IgD-negative memory B cell (primary cell): ENCODE measurements at regions not wholly inside any gene's neighbourhood (a gene's known extent, or its start where the extent isn't known, plus 50 kb on each side); places are given as distances from the start of the nearest gene placed in this dataset.
"Not testable (repeated sequence)": the region's sequence is repeated elsewhere in the genome, so short reads cannot be mapped to it uniquely, and the experiment has no call there.

Experiments
- H3K27ac Mint-ChIP-seq, 3 donors: one replicate each; pipeline ENCODE4 v1.8.0; 2020 to 2022; ENCODE audit warnings: mild to moderate bottlenecking in 3 of 3, mixed read lengths in 3 of 3, moderate library complexity in 1 of 3
- H3K27me3 Mint-ChIP-seq: one replicate; pipeline ENCODE4 v1.8.0; 2021; ENCODE audit warnings: mixed read lengths
- H3K36me3 Mint-ChIP-seq: one replicate; pipeline ENCODE4 v1.8.0; 2020; ENCODE audit warnings: mild to moderate bottlenecking, mixed read lengths
- H3K4me1 Mint-ChIP-seq, 3 donors: one replicate each; pipeline ENCODE4 v1.8.0; 2020 to 2022; ENCODE audit warnings: mixed read lengths in 3 of 3, mild to moderate bottlenecking in 1 of 3
- H3K4me3 Mint-ChIP-seq, 4 donors: one replicate each; pipeline ENCODE4 v1.8.0; 2020 to 2022; ENCODE audit warnings: mild to moderate bottlenecking in 4 of 4, mixed read lengths in 4 of 4, moderate library complexity in 3 of 4
- H3K9me3 Mint-ChIP-seq, 3 donors: one replicate each; pipeline ENCODE4 v1.8.0; 2020 to 2021; ENCODE audit warnings: mixed read lengths in 3 of 3, mild to moderate bottlenecking in 1 of 3

DNA sequence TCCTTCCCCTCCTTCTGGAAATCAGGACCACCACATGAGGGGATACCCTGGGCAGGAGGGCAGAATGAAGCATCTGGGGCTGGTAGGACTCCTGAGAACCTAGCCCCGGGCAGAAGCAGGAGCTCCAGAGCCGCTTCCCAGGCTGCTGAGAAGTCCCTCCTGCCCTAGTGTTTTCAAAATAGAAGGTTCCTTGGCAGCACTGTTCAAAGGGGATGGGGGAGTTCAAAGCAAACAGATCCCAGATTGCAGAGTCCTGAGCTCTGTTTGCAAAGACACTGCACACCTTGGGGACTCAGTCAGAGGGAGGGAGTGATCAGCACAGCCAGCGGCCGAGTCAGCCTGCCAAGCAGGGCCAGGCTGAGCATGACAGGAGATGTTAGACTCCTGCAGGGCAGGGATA is 177.8 kb downstream of the PTPRU start:
- peaks cover 11% of the 10 kb centered on the region for H3K27me3 Mint-ChIP-seq
- H3K9me3 Mint-ChIP-seq: no peaks in the 10 kb centered on the region
- no peak overlapping the region for H3K4me3 Mint-ChIP-seq
- peaks cover 2% of the 10 kb centered on the region for H3K36me3 Mint-ChIP-seq
- peaks cover 0 to 2% (median 1%) of the 10 kb centered on the region in 3 donors for H3K4me1 Mint-ChIP-seq
- H3K27ac Mint-ChIP-seq: peak overlapping the region in 1 of 3 donors; percentile 41

DNA sequence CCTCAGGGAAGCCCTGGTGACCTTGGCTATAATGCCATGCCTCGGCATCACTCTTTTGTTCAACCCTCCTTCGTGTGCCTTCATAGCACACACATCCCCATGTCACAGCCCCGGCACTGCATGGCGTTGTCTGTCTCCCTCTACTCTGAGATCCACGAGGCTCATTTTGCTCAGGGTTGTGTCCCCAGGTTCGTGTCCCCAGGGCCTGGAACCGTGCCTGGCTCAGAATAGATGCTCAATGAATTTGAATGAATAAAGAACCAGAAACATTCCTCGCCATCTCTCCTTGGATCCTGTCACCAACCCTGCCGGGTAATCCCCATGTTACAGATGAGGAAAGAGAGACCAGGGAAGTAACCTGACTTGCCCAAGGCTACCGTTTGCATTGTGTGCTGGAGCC is 177.3 kb downstream of the PTPRU start:
- H3K27me3 Mint-ChIP-seq: peaks cover 12% of the 10 kb centered on the region
- H3K4me3 Mint-ChIP-seq: no peak overlapping the region
- no peak overlapping the region for H3K27ac Mint-ChIP-seq
- peaks cover 0 to 2% (median 1%) of the 10 kb centered on the region in 3 donors for H3K4me1 Mint-ChIP-seq
- H3K36me3 Mint-ChIP-seq: peaks cover 2% of the 10 kb centered on the region
- no peaks in the 10 kb centered on the region for H3K9me3 Mint-ChIP-seq

DNA sequence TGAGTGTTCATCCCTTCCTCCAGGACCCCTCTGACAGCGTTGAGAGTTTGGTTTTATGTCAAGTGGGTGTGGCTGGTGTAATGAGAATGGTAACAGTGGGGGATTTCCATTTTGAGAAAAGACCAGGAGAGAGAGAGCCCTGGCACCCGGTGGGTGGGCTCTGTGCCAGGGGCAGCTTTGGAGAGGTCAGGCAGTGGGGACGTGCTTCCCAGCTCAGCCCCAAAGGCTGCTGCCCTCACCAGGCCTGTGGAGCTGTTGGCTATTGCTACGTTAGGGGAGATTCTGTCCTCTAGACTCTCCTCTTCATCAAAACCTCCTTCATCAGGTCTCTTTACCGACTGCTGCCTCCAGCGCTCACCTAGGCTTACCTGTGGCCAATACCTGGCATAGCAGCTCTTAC is 176.3 kb downstream of the PTPRU start:
- H3K27me3 Mint-ChIP-seq: peaks cover 12% of the 10 kb centered on the region
- no peak overlapping the region for H3K4me3 Mint-ChIP-seq
- no peaks in the 10 kb centered on the region for H3K9me3 Mint-ChIP-seq
- peaks cover 0 to 2% (median 1%) of the 10 kb centered on the region in 3 donors for H3K4me1 Mint-ChIP-seq
- H3K27ac Mint-ChIP-seq: no peak overlapping the region
- H3K36me3 Mint-ChIP-seq: peaks cover 2% of the 10 kb centered on the region

DNA sequence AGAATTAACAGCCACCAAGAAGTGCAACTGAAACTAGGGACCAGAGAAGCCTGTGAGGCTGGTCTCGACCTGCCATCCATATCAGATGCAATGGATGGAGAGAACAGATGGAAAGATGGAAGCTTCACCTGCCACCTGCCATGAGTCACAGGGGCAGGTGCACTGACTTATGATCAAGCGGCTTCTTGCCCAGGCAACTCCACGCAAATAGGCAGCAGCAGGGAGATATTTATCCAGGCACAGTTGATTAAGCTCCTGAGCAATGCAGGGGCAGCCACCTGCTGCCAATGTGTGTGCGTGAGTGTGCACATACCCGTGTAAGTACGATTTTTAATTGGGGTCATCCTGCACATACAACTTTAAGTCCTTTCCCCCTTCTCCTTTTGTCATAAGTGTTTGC is 174.2 kb downstream of the PTPRU start:
- Mint-ChIP-seq H3K9me3 (no peaks in the 10 kb centered on the region), H3K36me3 (peaks cover 2% of the 10 kb centered on the region), H3K27ac (no peak overlapping the region), H3K27me3 (peaks cover 9% of the 10 kb centered on the region), H3K4me3 (no peak overlapping the region), H3K4me1 (peaks cover 0 to 2% (median 1%) of the 10 kb centered on the region in 3 donors)

DNA sequence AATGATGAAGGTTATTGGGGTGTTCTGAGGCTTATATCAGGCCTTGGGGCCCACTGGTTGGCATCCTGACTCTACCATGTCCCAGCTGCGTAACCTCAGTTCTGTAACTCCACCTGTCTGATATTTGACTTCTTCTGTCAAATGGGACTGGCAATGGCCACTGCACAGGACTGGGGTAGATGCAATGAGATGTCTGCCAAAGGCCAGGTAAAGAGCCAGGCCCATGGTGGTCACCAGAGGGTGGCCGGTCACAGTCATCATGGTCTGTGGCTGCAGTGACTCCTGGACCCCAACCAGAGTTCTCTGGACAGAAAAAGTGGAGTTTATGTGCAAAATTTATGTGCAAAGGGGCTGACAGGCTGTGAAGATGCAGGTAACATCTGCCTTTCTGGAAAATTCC is 173.3 kb downstream of the PTPRU start:
- no peak overlapping the region for H3K4me3 Mint-ChIP-seq
- peaks cover 2% of the 10 kb centered on the region for H3K36me3 Mint-ChIP-seq
- H3K27me3 Mint-ChIP-seq: peaks cover 9% of the 10 kb centered on the region
- peaks cover 0 to 2% (median 1%) of the 10 kb centered on the region in 3 donors for H3K4me1 Mint-ChIP-seq
- H3K9me3 Mint-ChIP-seq: no peaks in the 10 kb centered on the region
- H3K27ac Mint-ChIP-seq: no peak overlapping the region

DNA sequence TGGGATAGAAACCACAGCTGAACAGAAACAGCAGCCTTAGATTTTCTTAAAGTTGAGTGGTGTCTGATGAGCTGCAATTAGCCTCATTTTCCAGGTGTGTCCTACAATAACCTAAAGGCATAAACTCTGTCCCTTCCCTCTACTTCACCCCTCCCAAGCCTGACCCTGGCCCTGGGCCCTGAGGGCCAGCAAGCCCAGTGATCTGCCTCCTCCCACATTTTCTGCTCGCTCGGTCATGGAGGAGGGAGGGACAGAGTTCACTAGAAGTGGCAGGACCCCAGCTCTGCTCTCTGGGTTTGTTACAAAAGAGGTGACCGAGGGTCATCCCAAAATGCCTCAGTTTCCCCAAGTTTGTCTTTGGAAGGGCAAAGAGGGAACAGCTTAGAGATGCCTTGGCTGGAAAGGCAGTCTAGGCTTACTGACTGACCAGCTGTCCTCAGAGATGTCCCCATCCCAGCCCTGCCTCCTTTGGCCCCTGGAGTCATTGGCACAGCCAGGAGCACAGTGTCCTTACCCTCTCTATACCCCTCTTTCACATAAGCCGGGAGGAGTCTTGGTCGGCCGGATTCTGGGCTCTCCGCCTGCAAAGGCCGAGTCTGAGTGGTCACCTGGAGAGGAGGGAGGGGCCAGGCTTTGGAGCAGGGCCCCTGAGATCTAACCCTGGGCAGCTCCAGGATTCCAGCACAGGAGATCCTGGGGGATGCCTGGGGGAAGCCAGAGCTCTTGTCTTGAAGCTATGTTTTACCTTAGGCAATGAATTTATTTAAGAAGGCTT is 172.7 kb downstream of the PTPRU start:
- H3K27me3 Mint-ChIP-seq: peaks cover 9% of the 10 kb centered on the region
- no peaks in the 10 kb centered on the region for H3K36me3 Mint-ChIP-seq
- no peaks in the 10 kb centered on the region for H3K9me3 Mint-ChIP-seq
- peaks cover 0 to 2% (median 0%) of the 10 kb centered on the region in 3 donors for H3K4me1 Mint-ChIP-seq
- H3K27ac Mint-ChIP-seq: no peak overlapping the region
- H3K4me3 Mint-ChIP-seq: no peak overlapping the region

DNA sequence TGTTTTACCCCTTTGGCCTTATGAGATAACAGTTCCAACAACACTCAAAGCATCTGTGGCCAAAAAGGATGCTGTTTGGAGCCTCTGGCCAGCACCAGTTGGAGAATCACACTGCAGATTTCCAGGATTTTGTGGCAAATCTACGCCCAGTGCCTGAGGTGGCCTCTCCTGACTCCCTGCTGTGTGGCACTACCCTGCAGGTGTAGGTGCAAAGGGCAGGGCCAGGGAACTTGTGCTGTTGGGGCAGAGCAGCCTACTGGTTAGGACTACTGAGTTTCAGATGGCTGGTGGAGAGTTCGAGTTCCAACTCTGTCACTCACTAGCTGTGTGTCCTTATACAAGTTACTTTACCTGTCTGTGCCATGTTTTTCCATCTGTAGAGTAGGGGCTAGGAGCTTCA is 170.5 kb downstream of the PTPRU start:
- H3K9me3 Mint-ChIP-seq: no peaks in the 10 kb centered on the region
- H3K4me3 Mint-ChIP-seq: no peak overlapping the region
- H3K4me1 Mint-ChIP-seq: peaks cover 0 to 2% (median 0%) of the 10 kb centered on the region in 3 donors
- H3K36me3 Mint-ChIP-seq: peaks cover 2% of the 10 kb centered on the region
- peaks cover 9% of the 10 kb centered on the region for H3K27me3 Mint-ChIP-seq
- no peak overlapping the region for H3K27ac Mint-ChIP-seq

DNA sequence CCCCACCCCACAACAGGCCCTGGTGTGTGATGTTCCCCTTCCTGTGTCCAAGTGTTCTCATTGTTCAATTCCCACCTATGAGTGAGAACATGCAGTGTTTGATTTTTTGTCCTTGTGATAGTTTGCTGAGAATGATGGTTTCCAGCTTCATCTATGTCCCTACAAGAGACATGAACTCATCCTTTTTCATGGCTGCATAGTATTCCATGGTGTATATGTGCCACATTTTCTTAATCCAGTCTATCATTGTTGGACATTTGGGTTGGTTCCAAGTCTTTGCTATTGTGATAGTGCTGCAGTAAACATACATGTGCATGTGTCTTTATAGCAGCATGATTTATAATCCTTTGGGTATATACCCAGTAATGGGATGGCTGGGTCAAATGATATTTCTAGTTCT is 163.9 kb downstream of the PTPRU start:
- not testable (repeated sequence) for H3K27me3 Mint-ChIP-seq, H3K4me3 Mint-ChIP-seq, H3K36me3 Mint-ChIP-seq, H3K4me1 Mint-ChIP-seq, H3K27ac Mint-ChIP-seq
- H3K9me3 Mint-ChIP-seq: peaks cover 0 to 11% (median 7%) of the 10 kb centered on the region in 3 donors

DNA sequence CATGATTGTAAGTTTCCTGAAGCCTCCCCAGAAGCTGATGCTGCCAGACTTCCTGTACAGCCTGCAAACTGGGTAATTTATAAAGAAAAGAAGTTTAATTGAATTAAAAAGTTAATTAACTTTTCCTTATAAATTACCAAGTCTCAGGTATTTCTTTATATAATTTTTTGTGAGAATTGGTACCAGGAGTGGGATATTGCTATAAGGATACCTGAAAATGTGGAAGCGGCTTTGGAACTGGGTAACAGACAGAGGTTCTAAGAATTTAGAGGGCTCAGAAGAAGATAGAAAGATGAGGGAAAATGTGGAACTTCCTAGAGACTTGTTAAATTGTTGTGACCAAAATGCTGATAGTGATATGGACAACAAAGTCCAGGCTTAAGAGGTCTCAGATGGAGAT is 163.1 kb downstream of the PTPRU start:
- no peak overlapping the region for H3K4me3 Mint-ChIP-seq
- H3K27ac Mint-ChIP-seq: no peak overlapping the region
- peaks cover 2% of the 10 kb centered on the region for H3K27me3 Mint-ChIP-seq
- H3K9me3 Mint-ChIP-seq: peaks cover 0 to 11% (median 7%) of the 10 kb centered on the region in 3 donors
- no peaks in the 10 kb centered on the region for H3K4me1 Mint-ChIP-seq
- peaks cover 2% of the 10 kb centered on the region for H3K36me3 Mint-ChIP-seq

DNA sequence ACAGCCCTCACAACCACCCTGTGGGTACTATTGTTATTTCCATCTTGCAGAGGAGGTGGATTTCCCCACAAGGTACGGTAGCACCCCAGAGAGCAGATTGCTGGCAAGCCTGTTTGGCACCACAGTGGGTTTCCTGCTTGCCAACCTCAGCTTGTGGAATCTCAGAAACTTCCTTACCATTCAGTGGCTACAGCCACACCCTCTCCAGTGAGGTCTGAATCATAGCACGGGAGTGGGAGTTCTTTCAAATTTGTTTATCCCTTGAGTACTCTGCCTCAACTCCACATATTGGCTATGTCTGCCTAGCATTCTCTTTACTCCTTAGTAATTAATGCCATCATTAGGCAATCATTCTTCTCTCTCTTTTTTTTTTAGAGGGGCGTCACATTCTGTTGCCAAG is 162.1 kb downstream of the PTPRU start:
- Mint-ChIP-seq H3K4me3 (no peak overlapping the region), H3K9me3 (peaks cover 0 to 11% (median 7%) of the 10 kb centered on the region in 3 donors), H3K36me3 (peaks cover 2% of the 10 kb centered on the region), H3K4me1 (no peaks in the 10 kb centered on the region), H3K27me3 (peaks cover 2% of the 10 kb centered on the region), H3K27ac (no peak overlapping the region)

DNA sequence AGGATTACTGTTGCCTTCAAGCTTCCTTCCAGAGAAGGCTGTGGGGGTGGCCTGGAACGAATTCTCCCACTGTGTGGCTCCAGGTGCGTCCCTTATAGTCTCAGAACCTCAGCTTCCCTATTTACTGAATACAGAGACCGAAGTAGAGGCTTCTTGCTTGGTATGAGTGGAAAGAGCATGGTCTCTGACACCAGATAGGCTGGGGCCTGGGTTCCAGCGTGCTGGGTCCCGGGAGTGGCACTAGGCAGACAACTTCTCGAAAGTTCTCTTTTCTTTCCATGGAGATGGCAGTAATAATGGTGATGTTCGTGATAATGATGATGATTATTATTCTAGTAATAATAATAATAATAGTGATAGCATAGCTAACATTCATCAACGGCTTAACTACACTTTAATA is 161.7 kb downstream of the PTPRU start:
- peaks cover 2% of the 10 kb centered on the region for H3K36me3 Mint-ChIP-seq
- no peak overlapping the region for H3K4me3 Mint-ChIP-seq
- H3K27me3 Mint-ChIP-seq: peaks cover 5% of the 10 kb centered on the region
- no peak overlapping the region for H3K27ac Mint-ChIP-seq
- H3K9me3 Mint-ChIP-seq: peaks cover 0 to 11% (median 7%) of the 10 kb centered on the region in 3 donors
- no peaks in the 10 kb centered on the region for H3K4me1 Mint-ChIP-seq

DNA sequence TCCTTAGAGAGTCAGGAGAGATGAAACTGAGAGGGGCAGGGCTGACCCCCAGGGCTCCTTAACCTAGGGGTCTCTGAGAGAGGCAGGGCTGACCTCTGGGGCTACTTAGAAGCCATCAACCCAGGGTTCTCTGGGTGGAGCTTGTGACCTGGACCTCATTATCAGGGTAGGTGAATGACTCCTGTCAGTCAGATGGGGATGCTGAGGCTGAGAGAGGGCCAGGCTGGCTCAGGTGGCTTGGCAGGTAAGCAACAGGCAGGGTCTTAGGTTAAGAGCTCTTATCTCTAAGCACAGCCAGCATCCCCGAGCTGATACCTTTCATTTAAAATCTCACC is 160.9 kb downstream of the PTPRU start:
- Mint-ChIP-seq H3K27ac (no peak overlapping the region), H3K36me3 (no peaks in the 10 kb centered on the region), H3K4me1 (no peaks in the 10 kb centered on the region), H3K9me3 (peaks cover 0 to 11% (median 7%) of the 10 kb centered on the region in 3 donors), H3K27me3 (peaks cover 8% of the 10 kb centered on the region), H3K4me3 (no peak overlapping the region)

DNA sequence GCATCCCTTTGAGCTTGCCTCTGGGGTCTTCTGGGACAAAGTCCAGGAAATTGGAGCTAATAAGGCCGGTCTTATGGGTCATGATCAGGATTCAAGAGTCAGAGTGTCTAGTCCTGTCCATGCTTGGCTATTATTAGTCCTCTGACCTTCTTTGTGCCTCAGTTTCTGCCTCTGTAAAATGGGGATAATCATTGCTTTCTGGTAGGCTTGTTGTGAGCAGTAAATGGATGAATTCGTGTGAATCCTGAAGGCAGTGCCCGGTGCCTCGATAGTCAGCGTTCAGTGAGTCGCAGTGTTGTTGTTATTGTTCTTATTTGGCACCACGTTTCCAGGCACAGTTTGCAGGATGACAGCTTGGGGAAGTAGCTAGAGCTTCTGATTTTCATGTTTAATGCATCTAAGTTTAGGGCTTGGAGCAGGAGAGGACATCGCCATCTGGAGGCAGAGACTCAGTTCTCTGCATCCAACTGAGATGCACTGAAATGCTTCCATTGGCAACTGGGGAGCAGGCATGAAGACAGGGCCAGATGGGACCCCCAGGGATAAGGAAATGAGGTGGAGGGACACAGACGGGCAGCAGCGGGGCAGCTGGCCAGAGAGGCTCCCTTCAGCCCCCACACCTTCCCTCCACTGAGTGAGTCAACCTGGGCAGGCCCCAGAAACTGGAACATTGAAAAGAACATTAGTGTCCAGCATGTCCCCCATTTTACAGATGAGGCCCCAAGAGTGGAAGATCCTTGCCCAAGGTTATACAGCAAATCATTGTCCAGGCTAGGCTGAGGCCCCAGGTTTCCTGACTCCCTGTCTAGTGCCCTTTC is 160.3 kb downstream of the PTPRU start:
- Mint-ChIP-seq H3K9me3 (peaks cover 0 to 10% (median 7%) of the 10 kb centered on the region in 3 donors), H3K36me3 (no peaks in the 10 kb centered on the region), H3K4me1 (no peaks in the 10 kb centered on the region), H3K4me3 (no peak overlapping the region), H3K27ac (no peak overlapping the region), H3K27me3 (peaks cover 11% of the 10 kb centered on the region)

DNA sequence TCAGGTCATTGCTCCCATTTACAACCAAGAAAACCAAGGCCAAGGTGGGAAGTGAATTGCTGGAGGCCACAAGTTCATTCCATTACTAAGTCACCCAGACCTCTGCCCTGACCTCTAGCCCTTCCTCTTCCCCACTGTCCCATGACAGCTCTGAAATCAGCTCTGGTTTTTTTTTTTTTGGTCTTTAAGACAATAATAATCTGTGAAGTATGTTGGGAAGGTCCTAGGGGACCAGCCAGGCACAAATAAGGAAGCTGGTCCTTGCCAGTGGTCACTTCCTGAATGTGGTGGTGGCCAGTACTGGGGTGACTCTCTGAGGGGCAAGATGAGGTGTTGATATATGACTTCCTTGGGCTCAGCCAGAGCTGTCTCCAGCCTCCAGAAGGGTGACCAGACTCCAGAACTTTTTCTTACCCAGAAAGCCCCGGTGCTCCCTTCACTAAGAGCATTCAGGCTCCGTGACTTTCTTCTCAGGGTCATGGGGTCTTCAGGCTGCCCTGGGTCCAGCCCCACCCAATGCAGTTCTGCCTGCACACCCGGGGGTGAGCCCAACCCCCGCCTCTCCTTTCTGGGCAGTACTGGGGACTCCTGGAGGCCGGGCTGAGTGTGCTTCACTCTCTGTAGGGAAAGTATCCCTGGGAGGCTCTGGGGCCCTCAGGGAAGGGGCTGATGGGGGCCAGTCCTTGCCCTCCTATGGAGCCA is 159.6 kb downstream of the PTPRU start:
- Mint-ChIP-seq H3K9me3 (peaks cover 0 to 8% (median 7%) of the 10 kb centered on the region in 3 donors), H3K4me3 (no peak overlapping the region), H3K27me3 (peaks cover 16% of the 10 kb centered on the region), H3K4me1 (no peaks in the 10 kb centered on the region), H3K27ac (no peak overlapping the region), H3K36me3 (no peaks in the 10 kb centered on the region)

DNA sequence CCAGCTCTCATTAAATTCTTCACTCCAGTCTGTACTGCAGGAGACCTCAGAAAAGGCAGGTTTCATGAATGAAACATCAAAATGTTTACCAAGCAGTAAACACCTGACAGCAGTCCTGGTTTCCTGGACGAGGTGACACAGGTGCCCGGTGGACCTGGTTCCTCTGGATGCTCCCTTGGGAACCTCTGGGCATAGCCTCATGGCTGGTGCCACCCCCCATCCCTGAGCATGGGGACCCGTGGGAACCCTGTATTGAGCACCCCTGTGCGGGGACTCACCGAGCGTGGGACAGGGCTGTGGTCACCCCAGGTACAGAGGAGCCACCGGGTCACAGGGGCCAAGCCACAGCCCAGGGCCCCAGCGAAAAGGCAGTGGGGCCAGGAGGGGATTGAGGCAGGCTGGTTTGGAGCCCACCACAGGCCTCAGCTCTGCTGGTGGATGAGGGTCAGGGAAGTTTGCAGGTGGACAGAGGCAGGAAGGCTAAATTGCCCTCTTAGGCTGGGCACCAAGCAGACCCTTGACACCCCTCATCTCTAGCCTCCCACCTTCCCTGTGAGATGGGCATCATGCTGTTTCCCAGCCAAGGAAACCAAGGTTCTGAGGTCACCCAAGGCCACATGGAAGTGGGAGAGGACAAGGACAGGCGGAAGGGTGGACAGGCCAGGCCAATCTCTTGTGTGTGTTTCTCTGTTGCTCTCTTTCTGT is 158.4 kb downstream of the PTPRU start:
- peaks cover 16% of the 10 kb centered on the region for H3K27me3 Mint-ChIP-seq
- peaks cover 0 to 6% (median 4%) of the 10 kb centered on the region in 3 donors for H3K9me3 Mint-ChIP-seq
- H3K4me3 Mint-ChIP-seq: no peak overlapping the region
- no peak overlapping the region for H3K27ac Mint-ChIP-seq
- no peaks in the 10 kb centered on the region for H3K4me1 Mint-ChIP-seq
- no peaks in the 10 kb centered on the region for H3K36me3 Mint-ChIP-seq
